ENCODE measurements at regions not wholly inside any gene's neighbourhood (a gene's known extent, or its start where the extent isn't known, plus 50 kb on each side); places are given as distances from the start of the nearest gene placed in this dataset.

- ChIA-PET POLR2A (no interaction called here), CTCF (no interaction called here)
- no peak for DNase-seq (ENCODE audit: extremely low spot score)
- TF ChIP-seq TARDBP (IDR thresholded peaks at IDR 0.05) = no peak
- no peak for TF ChIP-seq FOXA1 (IDR thresholded peaks at IDR 0.05)
- TF ChIP-seq HDGF (IDR thresholded peaks at IDR 0.05; ENCODE audit: borderline replicate concordance) = no peak
- no peak for TF ChIP-seq FOXM1 (IDR thresholded peaks at IDR 0.05; ENCODE audit: borderline replicate concordance)
- no peak for TF ChIP-seq ELF4 (IDR thresholded peaks at IDR 0.05)
- TF ChIP-seq ARNT (IDR thresholded peaks at IDR 0.05) = no peak
- TF ChIP-seq LEF1 (IDR thresholded peaks at IDR 0.05; ENCODE audit: borderline replicate concordance) = no peak
- no peak for TF ChIP-seq SP1 (IDR thresholded peaks at IDR 0.05)
- no peak for TF ChIP-seq FOXK2 (IDR thresholded peaks at IDR 0.05)
- TF ChIP-seq PKNOX1 (IDR thresholded peaks at IDR 0.05) = no peak
- no peak for TF ChIP-seq ZNF384 (IDR thresholded peaks at IDR 0.05)
- no peak for TF ChIP-seq CTBP1 (IDR thresholded peaks at IDR 0.05; ENCODE audit: borderline replicate concordance)
- no peak for TF ChIP-seq NFRKB (IDR thresholded peaks at IDR 0.05)
- TF ChIP-seq BHLHE40 (IDR thresholded peaks at IDR 0.05; ENCODE audit: borderline replicate concordance) = no peak
Measured at GRCh38 chr3:30183421-30183820, 423.0 kb upstream of the TGFBR2 start.

GRCh38 chr3:30184091-30184810 is 422.1 kb upstream of the TGFBR2 start:
- TF ChIP-seq BHLHE40 (IDR thresholded peaks at IDR 0.05; ENCODE audit: borderline replicate concordance) (no peak), TARDBP (IDR thresholded peaks at IDR 0.05) (no peak), SUZ12 (IDR thresholded peaks at IDR 0.05) (no peak), HDGF (IDR thresholded peaks at IDR 0.05; ENCODE audit: borderline replicate concordance) (no peak), LEF1 (IDR thresholded peaks at IDR 0.05; ENCODE audit: borderline replicate concordance) (no peak), SP1 (IDR thresholded peaks at IDR 0.05) (no peak), FOXA1 (IDR thresholded peaks at IDR 0.05) (no peak), FOXM1 (IDR thresholded peaks at IDR 0.05; ENCODE audit: borderline replicate concordance) (no peak), ARNT (IDR thresholded peaks at IDR 0.05) (no peak), FOXK2 (IDR thresholded peaks at IDR 0.05) (no peak), PKNOX1 (IDR thresholded peaks at IDR 0.05) (no peak), ELF4 (IDR thresholded peaks at IDR 0.05) (no peak), NFRKB (IDR thresholded peaks at IDR 0.05) (no peak), CTBP1 (IDR thresholded peaks at IDR 0.05; ENCODE audit: borderline replicate concordance) (no peak), ZNF384 (IDR thresholded peaks at IDR 0.05) (no peak), L3MBTL2 (conservative IDR thresholded peaks at IDR 0.05) (no peak)
- CTCF ChIA-PET = no interaction called here

GRCh38 chr3:30185872-30186271 is 420.5 kb upstream of the TGFBR2 start:
- DNase-seq (ENCODE audit: extremely low spot score) = no peak
- POLR2A ChIA-PET = no interaction called here
- TF ChIP-seq CTBP1 (IDR thresholded peaks at IDR 0.05; ENCODE audit: borderline replicate concordance) (no peak), FOXM1 (IDR thresholded peaks at IDR 0.05; ENCODE audit: borderline replicate concordance) (no peak), TARDBP (IDR thresholded peaks at IDR 0.05) (no peak), PKNOX1 (IDR thresholded peaks at IDR 0.05) (no peak), SUZ12 (IDR thresholded peaks at IDR 0.05) (no peak), NFRKB (IDR thresholded peaks at IDR 0.05) (no peak), HDGF (IDR thresholded peaks at IDR 0.05; ENCODE audit: borderline replicate concordance) (no peak), BHLHE40 (IDR thresholded peaks at IDR 0.05; ENCODE audit: borderline replicate concordance) (no peak)
- CTCF ChIA-PET = interaction anchor here (1.4 kb wide), 1 partner anchor 13 kb away, joined by 4 read pairs; no protein-coding TSS in a partner anchor

More at GRCh38 chr3:30184091-30184810, 422.1 kb upstream of the TGFBR2 start:
- DNase-seq (ENCODE audit: extremely low spot score) = no peak
- POLR2A ChIA-PET = no interaction called here

- ChIA-PET CTCF (interaction anchor here (1.2 to 1.4 kb wide), 2 partner anchors 12 to 142 kb away, joined by 3 to 4 read pairs; no protein-coding TSS in a partner anchor), POLR2A (no interaction called here)
- DNase-seq (ENCODE audit: extremely low spot score) = no peak
- TF ChIP-seq ZNF384 (IDR thresholded peaks at IDR 0.05) = no peak
- no peak for TF ChIP-seq L3MBTL2 (conservative IDR thresholded peaks at IDR 0.05)
- no peak for TF ChIP-seq NFRKB (IDR thresholded peaks at IDR 0.05)
- TF ChIP-seq HDGF (IDR thresholded peaks at IDR 0.05; ENCODE audit: borderline replicate concordance) = no peak
Measured at GRCh38 chr3:30186741-30187219, 419.6 kb upstream of the TGFBR2 start.

GRCh38 chr3:30187366-30187765 is 419.0 kb upstream of the TGFBR2 start:
- no peak for DNase-seq (ENCODE audit: extremely low spot score)
- ChIA-PET CTCF (interaction anchor here (1.2 kb wide), 1 partner anchor 143 kb away, joined by 3 read pairs; no protein-coding TSS in a partner anchor), POLR2A (no interaction called here)
- TF ChIP-seq PKNOX1 (IDR thresholded peaks at IDR 0.05) = no peak
- no peak for TF ChIP-seq ZNF384 (IDR thresholded peaks at IDR 0.05)
- TF ChIP-seq FOXA1 (IDR thresholded peaks at IDR 0.05) = no peak
- TF ChIP-seq ARNT (IDR thresholded peaks at IDR 0.05) = no peak
- TF ChIP-seq LEF1 (IDR thresholded peaks at IDR 0.05; ENCODE audit: borderline replicate concordance) = no peak
- no peak for TF ChIP-seq SUZ12 (IDR thresholded peaks at IDR 0.05)
- TF ChIP-seq FOXM1 (IDR thresholded peaks at IDR 0.05; ENCODE audit: borderline replicate concordance) = no peak
- TF ChIP-seq BHLHE40 (IDR thresholded peaks at IDR 0.05; ENCODE audit: borderline replicate concordance) = no peak
- no peak for TF ChIP-seq SP1 (IDR thresholded peaks at IDR 0.05)
- no peak for TF ChIP-seq FOXK2 (IDR thresholded peaks at IDR 0.05)
- no peak for TF ChIP-seq TARDBP (IDR thresholded peaks at IDR 0.05)
- TF ChIP-seq NFRKB (IDR thresholded peaks at IDR 0.05) = no peak
- TF ChIP-seq HDGF (IDR thresholded peaks at IDR 0.05; ENCODE audit: borderline replicate concordance) = no peak
- no peak for TF ChIP-seq CTBP1 (IDR thresholded peaks at IDR 0.05; ENCODE audit: borderline replicate concordance)
- TF ChIP-seq ELF4 (IDR thresholded peaks at IDR 0.05) = no peak

Data from HEK293T (cell line).